HUES64 (cell line): ENCODE measurements at regions not wholly inside any gene's neighbourhood (a gene's known extent, or its start where the extent isn't known, plus 50 kb on each side); places are given as distances from the start of the nearest gene placed in this dataset.

Experiments
- H3K27ac ChIP-seq: 2 replicates; pipeline ENCODE4 v1.7.0; 2013; ENCODE audit warnings: low read depth, low read length, inconsistent platforms
- H3K27me3 ChIP-seq: 2 replicates; pipeline ENCODE4 v1.6.1; 2013; ENCODE audit warnings: mild to moderate bottlenecking, low read length; ENCODE audit not compliant: insufficient read depth
- H3K36me3 ChIP-seq: 2 replicates; pipeline ENCODE4 v1.6.1; 2013; ENCODE audit warnings: mild to moderate bottlenecking, low read length; ENCODE audit not compliant: insufficient read depth
- H3K4me1 ChIP-seq: 2 replicates; pipeline ENCODE4 v1.6.1; 2013; ENCODE audit warnings: mild to moderate bottlenecking, low read length, moderate library complexity; ENCODE audit not compliant: insufficient read depth
- H3K4me3 ChIP-seq: 2 replicates; pipeline ENCODE4 v1.5.1; 2013; ENCODE audit warnings: mild to moderate bottlenecking, low read length, moderate library complexity
- H3K9ac ChIP-seq: 2 replicates; pipeline ENCODE4 v1.6.1; 2013; ENCODE audit warnings: mild to moderate bottlenecking, low read depth, low read length
- H3K9me3 ChIP-seq: 2 replicates; pipeline ENCODE4 v1.6.1; 2013; ENCODE audit warnings: low read depth, low read length; ENCODE audit not compliant: insufficient read depth
- WGBS: fragments of 150-250, 120-280 bp; methylation state at CpG from one replicate; pipeline ENCODE4 v1.1.7; 2013; ENCODE audit warnings: missing lambda C conversion rate; 5-methylcytosine and 5-hydroxymethylcytosine counted together

DNA sequence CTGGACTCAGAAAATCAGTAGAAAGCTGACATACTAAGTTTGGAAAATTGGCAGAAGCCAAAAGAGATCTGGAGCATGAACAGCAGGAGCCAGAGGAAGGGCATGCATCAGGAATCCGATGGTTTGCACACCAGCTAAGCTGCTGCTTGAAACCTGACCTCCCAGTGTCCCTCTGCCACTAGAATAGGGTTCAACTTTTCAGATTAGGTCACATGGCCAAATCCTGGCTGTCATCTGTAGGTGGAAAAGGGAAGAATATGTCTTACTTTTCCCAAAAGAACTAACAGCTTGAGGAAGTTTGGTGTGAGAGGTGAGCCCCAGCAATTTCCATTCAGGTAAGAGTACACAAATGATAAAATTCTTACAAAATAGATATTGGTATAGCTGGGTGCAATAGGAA, 732.6 kb downstream of the RERGL start:
- WGBS, result 62% methylated on average over 1 of the region's 1 CpG

DNA sequence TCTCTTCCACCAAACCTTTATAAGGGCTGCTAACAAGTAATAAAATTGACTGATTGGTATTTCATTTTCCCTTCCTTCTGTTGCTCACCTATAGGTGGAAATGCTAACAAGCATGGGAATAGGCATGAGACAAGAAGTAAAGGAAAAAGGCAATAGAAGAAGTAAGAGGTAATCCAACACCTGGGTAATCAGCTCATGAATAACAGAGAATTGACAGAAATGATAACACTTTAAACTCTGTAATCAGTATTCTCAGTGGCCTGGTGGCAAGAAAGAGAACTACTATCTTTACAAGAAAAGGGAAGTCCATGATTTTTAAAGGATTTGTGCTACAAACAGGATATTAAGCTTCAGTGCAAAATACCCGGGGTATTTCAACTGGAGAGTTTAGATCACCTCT, 737.8 kb downstream of the RERGL start:
- no peaks in the 10 kb centered on the region for H3K36me3 ChIP-seq
- no peaks in the 10 kb centered on the region for H3K9me3 ChIP-seq
- H3K9ac ChIP-seq, result no peak overlapping the region
- no peaks in the 10 kb centered on the region for H3K27me3 ChIP-seq
- H3K4me3 ChIP-seq, result no peak overlapping the region
- WGBS, result no CpG with 5 or more reads among the region's 1 CpG
- H3K27ac ChIP-seq, result no peak overlapping the region
- peaks cover 1% of the 10 kb centered on the region; the same call in 1 of the 2 replicates for H3K4me1 ChIP-seq

More for the DNA sequence above, 732.6 kb downstream of the RERGL start:
- H3K4me3 ChIP-seq, result no peak overlapping the region
- H3K36me3 ChIP-seq, result no peaks in the 10 kb centered on the region
- no peaks in the 10 kb centered on the region for H3K9me3 ChIP-seq
- no peak overlapping the region for H3K27ac ChIP-seq
- no peak overlapping the region for H3K9ac ChIP-seq
- H3K4me1 ChIP-seq, result peaks cover 22% of the 10 kb centered on the region
- no peaks in the 10 kb centered on the region for H3K27me3 ChIP-seq

DNA sequence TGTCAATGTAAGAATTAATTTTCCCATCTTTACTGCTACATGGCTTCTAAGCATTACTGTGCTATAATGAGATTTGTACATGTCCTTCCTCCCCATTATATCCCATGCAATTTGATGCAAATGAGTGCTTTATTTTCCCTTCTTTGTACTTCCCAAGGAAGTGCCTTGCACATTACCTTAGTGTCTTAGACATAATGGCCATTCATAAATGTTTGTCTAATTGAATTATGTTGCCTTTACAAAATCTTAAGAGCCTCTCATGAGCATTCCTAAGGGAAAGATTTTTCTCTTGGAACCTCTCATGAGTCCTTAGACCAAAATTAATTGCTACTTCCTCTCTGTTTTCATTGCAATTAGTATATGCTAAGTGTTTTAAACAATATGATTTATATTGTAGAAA, 741.7 kb downstream of the RERGL start:
- Histone ChIP-seq H3K9ac (no peak overlapping the region), H3K27me3 (no peaks in the 10 kb centered on the region), H3K9me3 (no peaks in the 10 kb centered on the region), H3K27ac (no peak overlapping the region), H3K4me1 (peaks cover 5% of the 10 kb centered on the region; the same call in 1 of the 2 replicates), H3K4me3 (no peak overlapping the region), H3K36me3 (no peaks in the 10 kb centered on the region)

DNA sequence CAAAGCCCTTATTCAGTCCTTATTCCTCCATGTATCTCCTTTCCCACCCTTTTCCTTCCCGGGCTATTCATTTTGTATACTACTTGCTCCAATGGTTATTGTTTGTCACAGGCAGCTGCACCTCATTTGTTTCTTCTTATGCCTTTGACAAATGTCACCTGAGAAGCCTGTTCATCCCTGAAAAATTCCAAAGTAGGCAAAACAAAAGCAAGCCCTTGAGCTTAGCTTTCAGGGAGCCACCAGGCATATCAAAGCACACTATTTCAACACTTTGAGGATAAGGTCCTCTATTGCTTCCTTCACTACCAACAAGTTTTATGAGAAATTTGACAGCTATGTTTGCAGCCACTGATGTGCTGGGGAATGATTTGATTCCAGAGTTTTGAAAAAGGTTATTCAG, 738.7 kb upstream of the LMO3 start:
- Histone ChIP-seq H3K9me3 (no peaks in the 10 kb centered on the region), H3K27ac (no peak overlapping the region), H3K27me3 (no peaks in the 10 kb centered on the region), H3K36me3 (no peaks in the 10 kb centered on the region), H3K4me3 (no peak overlapping the region), H3K9ac (no peak overlapping the region), H3K4me1 (peaks cover 22% of the 10 kb centered on the region; the same call in 1 of the 2 replicates)
- 84% methylated on average over 1 of the region's 1 CpG for WGBS

DNA sequence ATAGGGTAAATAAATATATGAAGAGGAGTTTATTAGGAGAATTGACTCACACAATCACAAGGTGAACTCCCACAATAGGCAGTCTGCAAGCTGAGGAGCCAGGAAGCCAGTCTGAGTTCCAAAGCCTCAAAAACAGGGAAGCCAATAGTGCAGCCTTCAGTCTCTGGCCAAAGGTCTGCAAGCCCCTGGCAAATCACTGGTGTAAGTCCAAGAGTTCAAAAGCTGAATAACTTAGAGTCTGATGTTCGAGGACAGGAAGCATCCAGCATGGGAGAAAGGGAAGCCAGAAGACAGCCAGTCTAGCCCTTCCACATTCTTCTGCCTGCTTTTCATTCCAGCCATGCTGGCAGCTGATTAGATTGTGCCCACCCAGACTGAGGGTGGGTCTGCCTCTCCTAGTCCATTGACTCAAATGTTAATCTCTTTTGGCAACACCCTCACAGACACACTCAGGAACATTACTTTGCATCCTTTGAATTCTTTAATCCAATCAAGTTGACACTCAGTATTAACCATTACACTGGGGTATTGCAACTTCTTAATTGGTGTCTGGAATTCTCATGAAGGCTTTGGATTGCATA, 736.5 kb upstream of the LMO3 start:
- Histone ChIP-seq H3K36me3 (no peaks in the 10 kb centered on the region), H3K27me3 (no peaks in the 10 kb centered on the region), H3K4me3 (no peak overlapping the region), H3K4me1 (peaks cover 22% of the 10 kb centered on the region; the same call in 1 of the 2 replicates), H3K27ac (no peak overlapping the region), H3K9me3 (no peaks in the 10 kb centered on the region), H3K9ac (no peak overlapping the region)
- 95% methylated on average over 1 of the region's 1 CpG for WGBS

DNA sequence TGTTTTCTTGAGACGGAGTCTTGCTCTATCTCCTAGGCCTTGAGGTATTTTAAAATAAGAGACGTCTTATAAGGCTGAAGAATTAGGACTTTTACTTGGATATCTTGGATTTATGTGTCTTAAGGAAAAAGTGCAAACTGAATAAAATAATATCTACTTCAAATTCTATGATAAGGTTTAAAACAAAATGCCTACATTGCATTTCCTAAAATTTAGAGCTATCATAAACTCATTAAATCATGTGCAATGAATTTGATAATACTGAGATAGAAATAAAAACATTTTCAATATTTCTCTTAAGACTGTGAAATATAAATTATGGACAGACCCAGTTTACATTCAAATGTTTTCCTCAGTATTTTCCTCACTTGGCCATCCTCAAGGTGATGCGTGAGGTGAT, 729.5 kb upstream of the LMO3 start:
- Histone ChIP-seq H3K36me3 (no peaks in the 10 kb centered on the region), H3K4me1 (peaks cover 5% of the 10 kb centered on the region; the same call in 1 of the 2 replicates), H3K9ac (no peak overlapping the region), H3K27me3 (no peaks in the 10 kb centered on the region), H3K9me3 (no peaks in the 10 kb centered on the region), H3K4me3 (no peak overlapping the region), H3K27ac (no peak overlapping the region)
- 97% methylated on average over 3 of the region's 3 CpGs for WGBS

DNA sequence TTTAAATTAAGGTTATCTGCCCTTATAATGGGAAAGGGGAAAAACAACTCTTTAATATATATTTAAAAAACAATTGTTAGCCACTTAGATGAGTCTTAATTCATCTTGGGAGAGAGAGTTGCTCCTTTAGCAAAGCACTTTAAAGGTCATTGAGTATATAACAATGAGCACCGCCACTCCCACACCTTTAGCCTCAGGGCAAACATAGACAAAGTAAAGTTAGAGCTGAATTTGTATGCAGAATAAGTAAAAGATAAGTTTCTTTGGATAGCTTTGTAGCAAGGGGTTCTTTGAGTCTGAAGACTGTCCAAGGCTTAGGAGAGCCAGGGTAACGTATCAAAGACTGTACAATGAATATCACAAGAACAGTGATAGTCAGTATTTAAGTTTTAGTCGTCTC, 728.8 kb upstream of the LMO3 start:
- Histone ChIP-seq H3K36me3 (no peaks in the 10 kb centered on the region), H3K9me3 (no peaks in the 10 kb centered on the region), H3K27ac (no peak overlapping the region), H3K4me1 (peaks cover 5% of the 10 kb centered on the region; the same call in 1 of the 2 replicates), H3K4me3 (no peak overlapping the region), H3K27me3 (no peaks in the 10 kb centered on the region), H3K9ac (no peak overlapping the region)
- 87% methylated on average over 3 of the region's 3 CpGs for WGBS

DNA sequence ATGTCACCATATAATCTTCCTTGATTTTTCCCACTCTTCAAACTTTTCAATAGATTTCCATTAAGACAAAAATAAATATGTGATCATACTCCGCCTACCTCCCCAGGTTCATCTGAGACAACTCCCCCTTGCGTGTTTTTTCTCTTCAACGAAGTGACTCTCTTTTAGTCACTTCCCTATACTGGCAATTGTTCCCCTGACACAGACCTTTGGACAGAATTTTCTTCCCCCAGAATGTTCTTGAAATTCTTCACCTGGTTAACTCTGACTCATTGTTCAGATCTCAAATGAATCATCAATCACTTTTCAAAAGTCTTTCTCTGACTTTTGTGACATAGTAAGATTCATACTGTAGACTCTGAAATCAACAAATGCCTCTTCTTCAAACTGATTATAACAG, 727.3 kb upstream of the LMO3 start:
- Histone ChIP-seq H3K9me3 (no peaks in the 10 kb centered on the region), H3K36me3 (no peaks in the 10 kb centered on the region), H3K27ac (no peak overlapping the region), H3K27me3 (no peaks in the 10 kb centered on the region), H3K4me1 (peaks cover 5% of the 10 kb centered on the region; the same call in 1 of the 2 replicates), H3K9ac (no peak overlapping the region), H3K4me3 (no peak overlapping the region)
- 96% methylated on average over 3 of the region's 3 CpGs for WGBS

DNA sequence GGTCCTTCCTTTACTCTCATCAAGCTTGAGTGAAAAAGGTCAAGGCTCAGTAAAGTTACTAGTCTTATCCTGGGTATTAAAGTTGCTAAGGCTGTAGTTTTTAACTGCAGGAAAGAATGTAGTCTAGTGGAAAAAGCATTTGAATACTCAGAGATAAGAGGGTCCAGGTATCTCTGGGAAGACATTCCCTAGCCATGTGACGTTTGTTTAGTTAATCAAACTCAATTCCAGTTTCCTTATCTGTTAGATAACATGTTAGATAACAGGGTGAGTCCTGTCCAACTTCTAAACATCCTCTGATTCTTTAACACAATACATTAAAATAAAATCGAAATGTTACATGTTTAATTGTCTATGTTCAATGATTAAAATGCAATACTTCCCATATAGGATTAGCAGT, 720.7 kb upstream of the LMO3 start:
- no peaks in the 10 kb centered on the region for H3K36me3 ChIP-seq
- H3K27me3 ChIP-seq, result no peaks in the 10 kb centered on the region
- H3K27ac ChIP-seq, result no peak overlapping the region; the same call in 1 of the 2 replicates
- no peaks in the 10 kb centered on the region for H3K4me1 ChIP-seq
- no peaks in the 10 kb centered on the region for H3K9me3 ChIP-seq
- WGBS, result 67% methylated on average over 1 of the region's 2 CpGs
- no peak overlapping the region for H3K4me3 ChIP-seq
- no peak overlapping the region for H3K9ac ChIP-seq

DNA sequence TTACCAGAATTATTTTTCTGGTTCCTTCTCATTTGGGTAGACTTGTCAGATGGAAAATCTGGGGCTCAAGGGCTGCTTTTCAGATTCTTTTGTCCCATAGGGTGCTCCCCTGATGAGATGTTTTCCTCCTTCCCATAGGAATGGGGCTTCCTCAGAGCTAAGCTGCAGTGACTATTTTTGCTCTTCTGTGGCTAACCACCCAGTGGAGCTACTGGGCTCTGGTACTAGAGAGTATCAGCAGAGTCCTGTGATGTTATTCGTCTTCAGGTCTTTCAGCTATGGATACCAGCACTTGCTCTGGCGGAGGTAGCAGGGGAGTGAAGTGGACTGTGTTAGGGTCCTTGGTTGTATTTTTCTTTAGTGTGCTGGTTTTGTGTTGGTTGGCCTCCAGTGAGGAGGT, 716.1 kb upstream of the LMO3 start:
- H3K4me3 ChIP-seq, result no peak overlapping the region
- H3K9me3 ChIP-seq, result no peaks in the 10 kb centered on the region
- H3K4me1 ChIP-seq, result no peaks in the 10 kb centered on the region
- 91% methylated on average over 2 of the region's 2 CpGs for WGBS
- H3K27ac ChIP-seq, result no peak overlapping the region
- H3K27me3 ChIP-seq, result no peaks in the 10 kb centered on the region
- no peak overlapping the region for H3K9ac ChIP-seq
- H3K36me3 ChIP-seq, result no peaks in the 10 kb centered on the region

DNA sequence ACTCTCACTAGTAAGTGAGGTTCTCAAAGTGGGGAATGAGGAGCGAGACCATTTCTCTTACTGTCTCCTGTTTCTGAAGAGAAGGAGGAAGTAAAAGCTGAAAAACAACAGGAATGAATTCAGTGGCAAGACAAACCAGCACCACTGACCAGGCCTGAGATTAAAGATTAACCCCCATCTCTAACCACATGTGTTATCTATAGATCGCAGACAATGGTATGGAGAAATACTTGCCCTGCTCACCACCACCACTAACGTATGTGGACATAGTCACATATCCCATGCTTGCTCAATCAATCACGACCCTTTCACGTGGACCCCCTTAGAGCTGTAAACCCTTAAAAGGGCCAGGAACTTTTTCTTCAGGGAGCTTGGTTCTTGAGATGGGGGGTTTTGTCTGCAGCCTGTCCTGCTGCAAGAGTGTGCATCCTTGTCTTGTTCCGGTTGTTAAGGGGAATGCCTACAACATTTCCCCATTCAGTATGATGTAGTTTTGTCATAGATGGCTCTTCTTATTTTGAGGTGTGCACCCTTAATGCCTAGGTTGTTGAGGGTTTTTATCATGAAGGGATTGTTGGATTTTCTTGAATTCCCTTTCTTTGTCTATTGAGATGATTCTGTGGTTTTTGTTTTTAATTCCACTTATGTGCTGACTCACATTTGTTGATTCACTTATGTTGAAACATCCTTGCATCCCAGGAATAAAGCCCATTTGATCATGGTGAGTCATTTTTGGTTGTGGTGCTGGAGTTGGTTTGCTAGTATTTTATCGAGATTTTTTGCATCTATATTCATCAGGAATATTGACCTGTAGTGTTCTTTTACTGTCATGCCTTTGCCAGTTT, 698.8 kb upstream of the LMO3 start:
- 97% methylated on average over 6 of the region's 7 CpGs for WGBS

More for the DNA sequence above, 698.8 kb upstream of the LMO3 start:
- no peak overlapping the region for H3K9ac ChIP-seq
- H3K4me3 ChIP-seq, result no peak overlapping the region
- no peak overlapping the region for H3K27ac ChIP-seq
- peaks cover 12% of the 10 kb centered on the region; the same call in 1 of the 2 replicates for H3K9me3 ChIP-seq
- no peaks in the 10 kb centered on the region for H3K27me3 ChIP-seq
- no peaks in the 10 kb centered on the region for H3K36me3 ChIP-seq
- H3K4me1 ChIP-seq, result no peaks in the 10 kb centered on the region
